Kidney (tissue), 13 donors: ENCODE measurements at regions not wholly inside any gene's neighbourhood (a gene's known extent, or its start where the extent isn't known, plus 50 kb on each side); places are given as distances from the start of the nearest gene placed in this dataset.

ENCODE experiments used
- DNase-seq, 5 donors: peaks; one replicate each; pipeline ENCODE4 v3.0.0-alpha.2; 2013 to 2020
- FAIRE-seq: peaks from 2 replicates; lab custom pipeline; 2012; peaks lifted over from hg19 to GRCh38; lab: Jason Lieb, UNC
- H3K27ac ChIP-seq, 2 donors: one replicate each; pipeline ENCODE4 v1.7.0; 2013; ENCODE audit warnings: low read depth in 2 of 2, low read length in 2 of 2, inconsistent platforms in 1 of 2
- H3K27me3 ChIP-seq: one replicate; pipeline ENCODE4 v1.7.1; 2013; ENCODE audit warnings: low read length, inconsistent platforms; ENCODE audit not compliant: control insufficient read depth, insufficient read depth
- H3K36me3 ChIP-seq, 3 donors: one replicate each; pipeline versions ENCODE4 v1.7.0 to v1.7.1; 2013; ENCODE audit warnings: low read length in 3 of 3, control low read depth in 1 of 3, inconsistent platforms in 1 of 3; ENCODE audit not compliant: insufficient read depth in 3 of 3, control insufficient read depth in 2 of 3
- H3K4me1 ChIP-seq, 3 donors: one replicate each; pipeline versions ENCODE4 v1.7.0 to v1.7.1; 2013; ENCODE audit warnings: low read length in 3 of 3, inconsistent platforms in 1 of 3, low read depth in 1 of 3; ENCODE audit not compliant: control insufficient read depth in 2 of 3, insufficient read depth in 2 of 3
- H3K4me3 ChIP-seq, 3 donors: one replicate each; pipeline versions ENCODE4 v1.7.0 to v1.8.1; 2013; ENCODE audit warnings: low read length in 3 of 3, control low read depth in 1 of 3, inconsistent platforms in 1 of 3
- H3K9ac ChIP-seq, 3 donors: one replicate each; pipeline versions ENCODE4 v1.7.0 to v1.7.1; 2013; ENCODE audit warnings: low read length in 3 of 3, control low read depth in 1 of 3, inconsistent platforms in 1 of 3
- H3K9me3 ChIP-seq, 3 donors: one replicate each; pipeline versions ENCODE4 v1.7.0 to v1.7.1; 2013; ENCODE audit warnings: low read length in 3 of 3, control low read depth in 1 of 3, inconsistent platforms in 1 of 3; ENCODE audit not compliant: control insufficient read depth in 2 of 3, insufficient read depth in 1 of 3
- CTCF ChIP-seq: IDR thresholded peaks from 3 replicates; pipeline ENCODE4 v1.5.1; 2012; ENCODE audit warnings: mild to moderate bottlenecking, moderate library complexity, borderline replicate concordance; ENCODE audit not compliant: insufficient read depth; ENCODE audit errors: extremely low read depth
- intact Hi-C: fragments of 100-400 bp; cut with DNase I; formaldehyde crosslinking; loops from one replicate; pipeline ENCODE4 v1.11.1; 2022
- donor health status: control.
- donor health status: control.
- donor health status: control.
- donor health status: control.
- donor health status: control.
- donor health status: DM: yes; HTN: yes; CAD: no.
- donor health status: Normal renal cell carcinoma (clear cell type).

- no peaks in the 10 kb centered on the region for H3K36me3 ChIP-seq
- no peak overlapping the region for H3K27ac ChIP-seq
- FAIRE-seq (no peak), DNase-seq (no peak)
- H3K9ac ChIP-seq = no peak overlapping the region
- TF ChIP-seq CTCF = no peak
- H3K4me3 ChIP-seq = no peak overlapping the region
- no peaks in the 10 kb centered on the region for H3K27me3 ChIP-seq
- H3K4me1 ChIP-seq = no peaks in the 10 kb centered on the region
- no peaks in the 10 kb centered on the region for H3K9me3 ChIP-seq
- intact Hi-C loops = no loop called here
Measured at GRCh38 chr20:40809361-40809760, 120.3 kb upstream of the MAFB start.

GRCh38 chr20:40810332-40811000 lies 121.4 kb upstream of the MAFB start:
- Histone ChIP-seq H3K4me3 (no peak overlapping the region), H3K9me3 (no peaks in the 10 kb centered on the region), H3K27me3 (no peaks in the 10 kb centered on the region), H3K36me3 (no peaks in the 10 kb centered on the region), H3K27ac (no peak overlapping the region), H3K9ac (no peak overlapping the region), H3K4me1 (no peaks in the 10 kb centered on the region)
- DNase-seq = no peak
- no peak for TF ChIP-seq CTCF
- intact Hi-C loops = no loop called here
- no peak for FAIRE-seq

GRCh38 chr20:40811004-40811403 lies 122.0 kb upstream of the MAFB start:
- no peaks in the 10 kb centered on the region for H3K36me3 ChIP-seq
- H3K9ac ChIP-seq = no peak overlapping the region
- no peaks in the 10 kb centered on the region for H3K4me1 ChIP-seq
- H3K4me3 ChIP-seq = no peak overlapping the region
- no peaks in the 10 kb centered on the region for H3K9me3 ChIP-seq
- no peak for FAIRE-seq
- intact Hi-C loops = no loop called here
- no peak for DNase-seq
- H3K27me3 ChIP-seq = no peaks in the 10 kb centered on the region
- no peak for TF ChIP-seq CTCF
- H3K27ac ChIP-seq = no peak overlapping the region
